ENCODE measurements at regions not wholly inside any gene's neighbourhood (a gene's known extent, or its start where the extent isn't known, plus 50 kb on each side); places are given as distances from the start of the nearest gene placed in this dataset.
"Not testable (repeated sequence)": the region's sequence is repeated elsewhere in the genome, so short reads cannot be mapped to it uniquely, and the experiment has no call there.

GRCh38 chr17:21766565-21766964, 74.2 kb downstream of the KCNJ18 start:
- H2BK120ac ChIP-seq (ENCODE audit: insufficient read depth, low read length, poor library complexity); H3K79me2 ChIP-seq (ENCODE audit: control insufficient read depth, insufficient read depth, low read length, poor library complexity); H3K36me3 ChIP-seq (ENCODE audit: control insufficient read depth in 1 of 2, insufficient read depth in 2 of 2, low read length in 2 of 2); H3K27ac ChIP-seq (ENCODE audit: low read depth, low read length); H3K23ac ChIP-seq (ENCODE audit: low read length); H2BK5ac ChIP-seq (ENCODE audit: low read depth, low read length, poor library complexity); H3K79me1 ChIP-seq (ENCODE audit: low read length); H4K8ac ChIP-seq (ENCODE audit: low read depth, low read length); H3K4me3 ChIP-seq (ENCODE audit: low read depth, low read length); H3K4me2 ChIP-seq (ENCODE audit: low read length); H3K4me1 ChIP-seq (ENCODE audit: control insufficient read depth in 1 of 2, insufficient read depth in 2 of 2, low read length in 2 of 2); H3K9ac ChIP-seq (ENCODE audit: low read length); H3K4ac ChIP-seq (ENCODE audit: low read depth, low read length); H2AK5ac ChIP-seq (ENCODE audit: low read length); H4K91ac ChIP-seq (ENCODE audit: low read depth, low read length); H3K14ac ChIP-seq (ENCODE audit: low read length); H2AFZ ChIP-seq (ENCODE audit: insufficient read depth, low read length, poor library complexity); H3K27me3 ChIP-seq (ENCODE audit: insufficient read depth, low read length); DNase-seq; H2BK12ac ChIP-seq (ENCODE audit: low read length); H4K12ac ChIP-seq (ENCODE audit: low read depth, low read length); H3K18ac ChIP-seq (ENCODE audit: low read length): not testable (repeated sequence)
- no CpG with 5 or more reads among the region's 5 CpGs for whole genome bisulfite sequencing (ENCODE audit: extremely low coverage, insufficient coverage, insufficient read length)
- peaks cover 37% of the 10 kb centered on the region for H3K9me3 ChIP-seq (ENCODE audit: insufficient read depth, low read depth, low read length)

GRCh38 chr17:21767162-21768156, 75.1 kb downstream of the KCNJ18 start:
- not testable (repeated sequence) for H3K4me2 ChIP-seq (ENCODE audit: low read length); H2AK5ac ChIP-seq (ENCODE audit: low read length); H3K4ac ChIP-seq (ENCODE audit: low read depth, low read length); H3K79me2 ChIP-seq (ENCODE audit: control insufficient read depth, insufficient read depth, low read length, poor library complexity); H4K12ac ChIP-seq (ENCODE audit: low read depth, low read length); H2BK12ac ChIP-seq (ENCODE audit: low read length); H3K4me3 ChIP-seq (ENCODE audit: low read depth, low read length); H3K18ac ChIP-seq (ENCODE audit: low read length); H4K91ac ChIP-seq (ENCODE audit: low read depth, low read length); H2BK5ac ChIP-seq (ENCODE audit: low read depth, low read length, poor library complexity); H3K27me3 ChIP-seq (ENCODE audit: insufficient read depth, low read length); H3K79me1 ChIP-seq (ENCODE audit: low read length); H3K9ac ChIP-seq (ENCODE audit: low read length); H3K4me1 ChIP-seq (ENCODE audit: control insufficient read depth in 1 of 2, insufficient read depth in 2 of 2, low read length in 2 of 2); H2BK120ac ChIP-seq (ENCODE audit: insufficient read depth, low read length, poor library complexity); DNase-seq; H3K27ac ChIP-seq (ENCODE audit: low read depth, low read length); H4K8ac ChIP-seq (ENCODE audit: low read depth, low read length); H3K14ac ChIP-seq (ENCODE audit: low read length); H3K36me3 ChIP-seq (ENCODE audit: control insufficient read depth in 1 of 2, insufficient read depth in 2 of 2, low read length in 2 of 2); H3K23ac ChIP-seq (ENCODE audit: low read length); H2AFZ ChIP-seq (ENCODE audit: insufficient read depth, low read length, poor library complexity)
- H3K9me3 ChIP-seq (ENCODE audit: insufficient read depth, low read depth, low read length) = peaks cover 42% of the 10 kb centered on the region
- WGBS (ENCODE audit: extremely low coverage, insufficient coverage, insufficient read length) = no CpG with 5 or more reads among the region's 7 CpGs

- not testable (repeated sequence) for H2BK5ac ChIP-seq (ENCODE audit: low read depth, low read length, poor library complexity); H2BK12ac ChIP-seq (ENCODE audit: low read length); H3K27ac ChIP-seq (ENCODE audit: low read depth, low read length); H3K9ac ChIP-seq (ENCODE audit: low read length); H4K91ac ChIP-seq (ENCODE audit: low read depth, low read length); H3K4ac ChIP-seq (ENCODE audit: low read depth, low read length); H2AFZ ChIP-seq (ENCODE audit: insufficient read depth, low read length, poor library complexity); H2AK5ac ChIP-seq (ENCODE audit: low read length); H3K18ac ChIP-seq (ENCODE audit: low read length); H3K36me3 ChIP-seq (ENCODE audit: control insufficient read depth in 1 of 2, insufficient read depth in 2 of 2, low read length in 2 of 2); H4K12ac ChIP-seq (ENCODE audit: low read depth, low read length); H3K79me2 ChIP-seq (ENCODE audit: control insufficient read depth, insufficient read depth, low read length, poor library complexity); H4K8ac ChIP-seq (ENCODE audit: low read depth, low read length); H3K4me1 ChIP-seq (ENCODE audit: control insufficient read depth in 1 of 2, insufficient read depth in 2 of 2, low read length in 2 of 2); H2BK120ac ChIP-seq (ENCODE audit: insufficient read depth, low read length, poor library complexity); DNase-seq; H3K79me1 ChIP-seq (ENCODE audit: low read length); H3K14ac ChIP-seq (ENCODE audit: low read length); H3K23ac ChIP-seq (ENCODE audit: low read length); H3K4me2 ChIP-seq (ENCODE audit: low read length); H3K27me3 ChIP-seq (ENCODE audit: insufficient read depth, low read length); H3K4me3 ChIP-seq (ENCODE audit: low read depth, low read length)
- no CpG with 5 or more reads among the region's 6 CpGs for WGBS (ENCODE audit: extremely low coverage, insufficient coverage, insufficient read length)
- peaks cover 43% of the 10 kb centered on the region for H3K9me3 ChIP-seq (ENCODE audit: insufficient read depth, low read depth, low read length)
These were observed 75.9 kb downstream of the KCNJ18 start for GRCh38 chr17:21768244-21768643.

- not testable (repeated sequence) for H2BK120ac ChIP-seq (ENCODE audit: insufficient read depth, low read length, poor library complexity); H3K27ac ChIP-seq (ENCODE audit: low read depth, low read length); H3K4ac ChIP-seq (ENCODE audit: low read depth, low read length); H3K27me3 ChIP-seq (ENCODE audit: insufficient read depth, low read length); DNase-seq; H3K4me2 ChIP-seq (ENCODE audit: low read length); H2AFZ ChIP-seq (ENCODE audit: insufficient read depth, low read length, poor library complexity); H4K91ac ChIP-seq (ENCODE audit: low read depth, low read length); H3K79me2 ChIP-seq (ENCODE audit: control insufficient read depth, insufficient read depth, low read length, poor library complexity); H4K12ac ChIP-seq (ENCODE audit: low read depth, low read length); H3K79me1 ChIP-seq (ENCODE audit: low read length); H4K8ac ChIP-seq (ENCODE audit: low read depth, low read length); H3K23ac ChIP-seq (ENCODE audit: low read length); H3K4me3 ChIP-seq (ENCODE audit: low read depth, low read length); H3K18ac ChIP-seq (ENCODE audit: low read length); H3K14ac ChIP-seq (ENCODE audit: low read length); H2AK5ac ChIP-seq (ENCODE audit: low read length); H2BK12ac ChIP-seq (ENCODE audit: low read length); H3K36me3 ChIP-seq (ENCODE audit: control insufficient read depth in 1 of 2, insufficient read depth in 2 of 2, low read length in 2 of 2); H3K4me1 ChIP-seq (ENCODE audit: control insufficient read depth in 1 of 2, insufficient read depth in 2 of 2, low read length in 2 of 2); H3K9ac ChIP-seq (ENCODE audit: low read length); H2BK5ac ChIP-seq (ENCODE audit: low read depth, low read length, poor library complexity)
- peaks cover 49% of the 10 kb centered on the region for H3K9me3 ChIP-seq (ENCODE audit: insufficient read depth, low read depth, low read length)
- no CpG with 5 or more reads among the region's 13 CpGs for WGBS (ENCODE audit: extremely low coverage, insufficient coverage, insufficient read length)
These were observed 76.6 kb downstream of the KCNJ18 start for GRCh38 chr17:21768729-21769462.
